Sigmoid colon (tissue), 4 donors: ENCODE measurements at regions not wholly inside any gene's neighbourhood (a gene's known extent, or its start where the extent isn't known, plus 50 kb on each side); places are given as distances from the start of the nearest gene placed in this dataset.

Source experiments
- EP300 ChIP-seq, 4 donors: sonication (generic); formaldehyde crosslinking; IDR thresholded peaks; one replicate each; pipeline ENCODE4 v1.6.1; 2017; ENCODE audit warnings: antibody characterized with exemption in 4 of 4
- TF ChIP-seq, protein P1 (sequence below), 4 experiments: fragments of 450-650 bp in 3 of 4; fragments of 200-600 bp in 1 of 4; IDR thresholded peaks; one replicate each; pipeline ENCODE4 v1.5.1; 2016 to 2019; ENCODE audit warnings: antibody characterized with exemption in 4 of 4, mild to moderate bottlenecking in 3 of 4, moderate library complexity in 2 of 4

GRCh38 chr13:85728811-85729210 is 70.4 kb downstream of the SLITRK6 start:
- TF ChIP-seq, protein P1, sequence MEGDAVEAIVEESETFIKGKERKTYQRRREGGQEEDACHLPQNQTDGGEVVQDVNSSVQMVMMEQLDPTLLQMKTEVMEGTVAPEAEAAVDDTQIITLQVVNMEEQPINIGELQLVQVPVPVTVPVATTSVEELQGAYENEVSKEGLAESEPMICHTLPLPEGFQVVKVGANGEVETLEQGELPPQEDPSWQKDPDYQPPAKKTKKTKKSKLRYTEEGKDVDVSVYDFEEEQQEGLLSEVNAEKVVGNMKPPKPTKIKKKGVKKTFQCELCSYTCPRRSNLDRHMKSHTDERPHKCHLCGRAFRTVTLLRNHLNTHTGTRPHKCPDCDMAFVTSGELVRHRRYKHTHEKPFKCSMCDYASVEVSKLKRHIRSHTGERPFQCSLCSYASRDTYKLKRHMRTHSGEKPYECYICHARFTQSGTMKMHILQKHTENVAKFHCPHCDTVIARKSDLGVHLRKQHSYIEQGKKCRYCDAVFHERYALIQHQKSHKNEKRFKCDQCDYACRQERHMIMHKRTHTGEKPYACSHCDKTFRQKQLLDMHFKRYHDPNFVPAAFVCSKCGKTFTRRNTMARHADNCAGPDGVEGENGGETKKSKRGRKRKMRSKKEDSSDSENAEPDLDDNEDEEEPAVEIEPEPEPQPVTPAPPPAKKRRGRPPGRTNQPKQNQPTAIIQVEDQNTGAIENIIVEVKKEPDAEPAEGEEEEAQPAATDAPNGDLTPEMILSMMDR (IDR thresholded peaks at IDR 0.05) = no peak
- TF ChIP-seq EP300 (IDR thresholded peaks at IDR 0.05) = no peak
